MV-4-11 (cell line): ENCODE measurements at regions not wholly inside any gene's neighbourhood (a gene's known extent, or its start where the extent isn't known, plus 50 kb on each side); places are given as distances from the start of the nearest gene placed in this dataset.
"Not testable (repeated sequence)": the region's sequence is repeated elsewhere in the genome, so short reads cannot be mapped to it uniquely, and the experiment has no call there.

Experiments
- DNase-seq: peaks from one replicate; lab custom pipeline; 2025; lab: John Stamatoyannopoulos, UW

DNA sequence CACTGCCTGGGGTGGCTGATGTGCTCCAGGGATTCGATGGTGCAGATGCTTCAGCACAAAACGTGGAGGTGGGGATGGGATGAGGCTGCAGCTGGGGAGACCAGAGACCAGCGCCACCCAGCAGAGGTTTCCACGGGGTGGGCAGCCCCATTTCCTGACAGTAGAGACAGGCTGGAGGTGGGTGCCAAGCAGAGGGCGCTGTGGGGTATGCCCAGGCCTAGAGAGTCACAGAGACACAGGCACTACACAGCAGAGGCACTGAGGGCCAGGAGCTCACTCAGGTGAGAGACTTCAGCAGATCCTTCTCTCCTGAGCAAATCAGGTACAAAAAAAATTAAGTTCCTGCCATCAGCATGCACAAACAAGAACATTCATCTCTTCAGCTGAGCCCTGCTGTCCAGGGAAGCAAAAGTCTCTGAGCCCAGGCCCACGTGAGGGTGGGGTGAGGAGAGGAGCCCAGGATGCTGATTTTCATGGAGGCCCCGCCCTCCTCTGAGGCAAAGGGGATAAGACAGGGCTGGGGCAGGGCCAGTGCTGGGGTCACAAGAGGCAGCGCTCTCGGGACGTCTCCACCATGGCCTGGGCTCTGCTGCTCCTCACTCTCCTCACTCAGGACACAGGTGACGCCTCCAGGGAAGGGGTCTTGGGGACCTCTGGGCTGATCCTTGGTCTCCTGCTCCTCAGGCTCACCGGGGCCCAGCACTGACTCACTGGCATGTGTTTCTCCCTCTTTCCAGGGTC, 53.1 kb downstream of the GGTLC2 start:
- no peak for DNase-seq

DNA sequence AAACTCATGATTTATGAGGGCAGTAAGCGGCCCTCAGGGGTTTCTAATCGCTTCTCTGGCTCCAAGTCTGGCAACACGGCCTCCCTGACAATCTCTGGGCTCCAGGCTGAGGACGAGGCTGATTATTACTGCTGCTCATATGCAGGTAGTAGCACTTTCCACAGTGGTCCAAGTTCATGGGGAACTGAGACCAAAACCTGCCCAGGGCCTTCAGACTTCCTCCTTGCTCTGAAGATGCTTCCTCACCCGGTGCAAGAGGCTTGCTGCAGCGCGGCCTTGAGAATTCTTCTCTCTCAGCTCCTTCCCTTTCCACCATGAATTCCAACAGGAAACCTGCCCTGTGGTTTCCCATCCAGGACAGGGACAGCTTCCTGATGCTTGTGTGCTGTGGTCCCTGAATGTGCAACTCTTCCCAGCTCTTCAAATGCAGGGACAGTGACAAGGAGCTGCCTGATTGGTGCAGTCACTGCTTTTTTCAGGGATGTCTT, 53.9 kb downstream of the GGTLC2 start:
- DNase-seq = peak; percentile 45

DNA sequence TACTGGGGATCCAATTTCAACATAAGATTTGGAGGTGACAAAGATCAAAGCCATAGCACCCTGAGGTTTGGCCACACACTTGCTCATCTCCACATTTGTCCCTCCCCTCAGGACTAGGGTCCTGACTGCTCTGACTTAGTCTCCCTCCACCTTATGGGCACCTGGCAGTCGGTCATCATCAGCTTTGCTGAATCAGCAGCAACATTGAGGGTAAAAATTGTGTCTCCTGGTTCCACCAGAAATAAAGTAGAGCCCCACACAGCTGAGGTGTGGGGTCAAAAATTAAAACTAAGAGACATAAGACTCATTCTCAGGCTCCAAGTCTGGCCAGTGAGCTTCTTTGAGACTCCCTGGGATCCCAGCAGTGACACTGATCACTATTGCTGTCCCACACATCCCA, 56.2 kb downstream of the GGTLC2 start:
- DNase-seq = no peak

DNA sequence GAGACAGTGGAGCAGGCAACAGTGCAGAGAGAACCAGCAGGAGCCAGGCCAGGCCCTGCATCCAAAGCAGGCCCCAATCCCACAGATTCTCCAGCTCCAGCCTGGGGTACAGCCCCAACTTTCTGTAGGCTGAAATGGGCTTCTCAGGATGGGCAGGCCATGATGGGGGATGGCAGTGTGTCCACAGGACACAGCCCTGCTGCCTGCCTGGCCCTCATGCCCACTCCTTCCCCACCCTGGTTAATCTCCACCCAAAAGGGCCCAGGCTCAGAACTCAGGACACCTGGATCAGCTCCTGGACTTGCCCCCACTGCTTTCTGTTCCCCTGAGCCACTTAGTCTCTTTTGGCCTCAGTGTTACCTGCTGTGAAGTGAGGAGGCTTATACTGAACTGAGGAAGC, 57.1 kb downstream of the GGTLC2 start:
- not testable (repeated sequence) for DNase-seq

DNA sequence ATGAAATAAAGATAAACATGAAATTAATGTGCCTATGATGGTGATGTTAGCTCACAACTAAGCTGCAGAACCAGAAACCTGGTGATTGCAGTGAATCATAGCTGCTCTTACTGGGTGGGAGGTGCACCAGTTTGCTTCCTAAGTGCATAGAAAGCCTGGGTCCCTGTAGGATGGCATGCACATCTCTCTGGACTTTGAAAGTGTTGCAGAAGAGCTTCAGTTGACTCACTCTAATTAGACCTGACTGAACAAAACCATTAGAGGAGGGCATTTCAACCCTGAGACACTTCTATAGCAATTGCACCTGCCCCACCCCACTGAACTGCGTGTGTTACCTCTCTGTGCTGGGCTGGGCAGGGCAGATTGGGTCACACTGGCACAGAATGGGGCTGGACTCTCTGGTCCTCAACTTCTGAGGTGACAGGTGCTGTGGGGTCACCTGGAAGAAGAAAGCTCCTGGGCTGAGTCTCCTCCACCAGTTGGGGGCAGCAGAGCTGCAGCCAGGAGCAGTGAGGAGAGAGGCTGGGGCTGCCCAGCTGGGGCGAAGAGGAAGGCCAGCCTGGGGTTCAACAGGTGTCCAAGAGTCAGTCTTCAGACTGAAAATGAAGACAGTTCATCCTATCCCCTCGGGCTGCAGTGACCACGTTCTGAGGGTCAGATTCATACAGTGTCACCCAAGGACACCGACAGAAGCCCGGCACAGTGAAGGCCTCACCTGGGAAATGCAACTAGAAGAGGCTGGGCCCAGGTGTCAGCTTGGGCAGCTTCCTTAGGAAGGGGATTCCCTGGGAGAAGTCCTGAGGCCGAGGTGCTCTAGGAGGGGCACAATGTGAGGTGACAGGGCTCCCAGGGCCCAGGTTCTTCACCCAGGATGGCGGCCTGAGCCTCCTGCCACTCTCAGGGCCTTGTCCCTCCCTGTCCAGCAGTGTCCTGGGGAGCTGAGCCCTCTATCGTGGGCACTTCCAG, 58.1 kb downstream of the GGTLC2 start:
- DNase-seq = peak; percentile 4

DNA sequence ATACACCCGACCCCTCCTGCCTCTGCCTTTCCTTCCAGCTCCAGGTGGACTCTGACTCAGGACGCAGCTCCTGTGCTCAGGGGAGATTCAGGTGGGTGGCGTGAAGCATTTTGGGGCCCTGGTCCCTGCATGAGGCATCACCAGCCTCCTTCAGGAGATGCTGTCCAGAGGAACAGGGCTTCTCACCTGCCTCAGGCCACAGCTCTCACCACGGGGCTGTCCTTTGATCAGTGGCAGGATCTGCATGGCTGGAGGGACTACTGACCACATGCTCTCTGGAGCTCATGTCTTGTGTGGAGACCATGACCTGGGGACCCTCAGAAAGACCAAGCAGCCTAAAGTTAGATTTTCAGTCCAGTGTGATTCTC, 58.8 kb downstream of the GGTLC2 start:
- DNase-seq = no peak

DNA sequence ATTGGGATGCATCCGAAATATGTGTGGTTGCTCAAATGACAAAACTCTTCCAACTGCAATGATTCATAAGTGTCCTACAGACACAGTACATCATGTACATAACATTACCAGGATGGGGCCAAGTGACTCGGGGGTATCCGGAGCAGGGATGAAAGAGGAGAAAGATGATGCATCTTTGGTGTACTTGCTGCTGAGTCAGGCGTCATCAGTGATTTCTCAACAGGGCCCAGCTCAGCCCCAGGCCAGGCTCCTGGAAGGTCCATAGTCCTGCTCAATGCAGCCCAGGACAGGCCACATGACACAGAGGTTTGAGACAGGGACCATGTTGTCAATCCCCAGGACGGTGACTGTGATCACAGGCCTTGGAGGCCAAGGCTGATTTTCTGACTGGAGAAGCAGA, 59.3 kb downstream of the GGTLC2 start:
- no peak for DNase-seq

DNA sequence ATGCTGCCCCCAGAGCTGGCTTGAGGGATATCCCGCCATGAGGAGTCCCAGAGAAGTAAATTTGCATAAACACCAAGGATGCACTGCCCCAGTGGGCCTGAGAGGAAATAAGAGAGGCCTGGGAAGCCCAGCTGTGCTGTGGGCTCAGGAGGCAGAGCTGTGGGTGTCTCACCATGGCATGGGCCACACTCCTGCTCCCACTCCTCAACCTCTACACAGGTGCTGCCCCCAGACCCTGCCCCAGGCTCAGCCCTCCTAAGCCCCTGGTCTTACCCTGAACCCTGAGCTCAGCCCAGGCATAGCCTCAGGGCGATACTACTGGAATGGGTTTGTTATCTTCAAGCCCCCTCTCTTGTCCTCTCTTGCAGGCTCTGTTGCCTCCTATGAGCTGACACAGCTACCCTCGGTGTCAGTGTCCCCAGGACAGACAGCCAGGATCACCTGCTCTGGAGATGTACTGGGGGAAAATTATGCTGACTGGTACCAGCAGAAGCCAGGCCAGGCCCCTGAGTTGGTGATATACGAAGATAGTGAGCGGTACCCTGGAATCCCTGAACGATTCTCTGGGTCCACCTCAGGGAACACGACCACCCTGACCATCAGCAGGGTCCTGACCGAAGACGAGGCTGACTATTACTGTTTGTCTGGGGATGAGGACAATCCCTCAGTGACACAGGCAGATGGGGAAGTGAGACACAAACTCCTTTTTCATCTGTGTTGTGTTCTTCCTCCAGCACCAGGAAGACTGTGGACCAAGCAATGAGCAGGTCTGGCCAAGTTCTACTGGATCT, 59.9 kb downstream of the GGTLC2 start:
- DNase-seq = no peak

DNA sequence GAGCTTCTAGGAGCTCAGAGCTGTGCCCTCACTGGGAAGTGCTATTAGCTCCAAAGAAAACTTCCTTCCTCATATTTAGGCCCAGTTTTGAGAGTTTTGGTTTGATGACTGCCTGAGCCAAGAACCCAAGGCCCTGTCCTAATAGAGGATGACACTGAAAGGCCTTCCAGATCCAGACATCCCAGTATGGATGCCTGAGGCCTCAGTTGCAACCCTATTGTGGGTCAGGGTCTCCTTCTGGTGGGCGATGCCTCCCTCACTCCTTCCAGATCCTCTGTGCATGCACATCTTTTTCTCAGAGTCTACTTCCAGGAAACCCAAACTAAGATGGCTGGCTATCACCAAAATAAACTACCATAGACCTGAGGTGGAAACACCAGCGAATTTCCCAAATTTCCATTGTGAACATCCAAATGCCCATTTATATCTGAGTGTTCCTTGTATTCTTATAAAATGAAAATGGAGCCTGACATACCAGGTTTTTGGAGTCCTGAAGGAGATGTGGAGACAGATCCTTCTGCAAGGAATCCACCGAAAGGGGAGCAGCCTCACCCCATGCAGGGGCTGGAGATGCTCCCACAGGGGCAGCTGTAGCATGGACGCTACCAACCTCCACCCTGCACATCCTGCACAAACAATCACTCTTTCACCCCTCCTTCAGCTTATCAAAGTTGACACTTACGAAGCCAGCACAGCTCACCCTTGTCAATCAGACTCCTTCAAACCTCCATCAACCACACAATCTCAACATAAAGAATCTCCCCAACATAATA, 61.1 kb downstream of the GGTLC2 start:
- no peak for DNase-seq

DNA sequence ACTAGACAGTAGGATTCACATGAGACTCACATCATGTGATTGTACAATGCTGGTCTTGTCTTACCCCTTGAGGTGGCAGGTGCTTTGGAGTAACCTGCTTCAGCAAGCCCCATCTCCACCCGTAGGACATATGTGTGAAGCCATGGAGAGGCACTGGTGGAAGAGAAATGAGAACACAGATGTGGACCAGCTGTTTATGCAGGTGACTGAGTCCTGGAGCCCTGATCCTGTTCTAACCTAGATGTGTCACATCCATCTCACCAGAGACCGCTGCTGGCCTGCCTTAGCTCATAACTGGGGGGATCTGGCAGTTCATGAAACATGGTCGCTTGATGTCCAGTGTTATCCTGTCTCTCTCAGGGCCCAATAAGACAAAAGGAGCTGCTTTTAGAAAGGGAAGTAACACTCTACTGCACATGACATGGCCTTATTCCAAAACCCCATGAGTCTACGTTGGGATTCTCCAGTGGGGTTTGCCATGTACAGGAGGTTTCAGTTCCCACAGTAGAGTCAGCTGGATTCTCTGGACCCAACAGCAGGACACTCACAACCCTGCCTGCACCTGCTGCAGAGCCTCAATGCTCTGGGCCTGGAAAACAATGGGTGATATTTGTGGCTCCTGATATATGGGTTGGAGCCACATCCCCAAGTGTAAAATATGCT, 62.0 kb downstream of the GGTLC2 start:
- peak; percentile 35 for DNase-seq

DNA sequence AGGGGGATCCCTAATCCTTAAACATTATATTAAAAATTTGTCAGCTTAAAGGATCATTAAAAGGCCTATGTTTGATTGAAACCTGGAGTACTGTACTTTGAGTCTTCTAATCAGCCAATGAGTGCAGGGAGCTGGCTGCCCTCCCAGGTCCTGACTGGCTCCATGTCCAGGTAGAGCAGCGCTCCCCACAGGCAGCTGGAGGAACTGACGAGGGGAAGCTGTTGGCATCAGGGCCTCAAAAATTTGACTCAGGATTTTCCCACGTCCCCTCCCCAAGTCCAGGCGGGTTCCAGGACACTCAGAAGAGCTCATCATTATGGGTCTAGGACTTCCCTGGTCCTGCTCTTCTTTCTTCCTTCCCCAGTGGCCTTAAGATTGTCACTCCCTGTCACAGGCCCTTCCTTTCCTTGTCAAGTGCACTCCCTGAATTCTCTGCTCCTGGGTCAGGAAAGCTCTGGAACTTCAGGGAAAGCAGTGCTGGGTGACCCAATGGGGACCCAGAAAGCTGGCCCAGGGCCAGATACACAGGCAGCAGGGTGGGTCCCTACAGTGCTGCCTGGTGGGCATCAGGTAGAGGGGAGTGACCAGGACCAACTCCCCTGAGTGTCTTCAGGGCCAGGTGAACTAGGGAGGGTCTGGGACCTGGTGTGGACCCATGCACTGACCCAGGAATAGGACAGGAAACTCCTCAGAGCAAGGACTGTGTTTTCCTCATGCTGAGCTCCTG, 65.5 kb downstream of the GGTLC2 start:
- DNase-seq = no peak

DNA sequence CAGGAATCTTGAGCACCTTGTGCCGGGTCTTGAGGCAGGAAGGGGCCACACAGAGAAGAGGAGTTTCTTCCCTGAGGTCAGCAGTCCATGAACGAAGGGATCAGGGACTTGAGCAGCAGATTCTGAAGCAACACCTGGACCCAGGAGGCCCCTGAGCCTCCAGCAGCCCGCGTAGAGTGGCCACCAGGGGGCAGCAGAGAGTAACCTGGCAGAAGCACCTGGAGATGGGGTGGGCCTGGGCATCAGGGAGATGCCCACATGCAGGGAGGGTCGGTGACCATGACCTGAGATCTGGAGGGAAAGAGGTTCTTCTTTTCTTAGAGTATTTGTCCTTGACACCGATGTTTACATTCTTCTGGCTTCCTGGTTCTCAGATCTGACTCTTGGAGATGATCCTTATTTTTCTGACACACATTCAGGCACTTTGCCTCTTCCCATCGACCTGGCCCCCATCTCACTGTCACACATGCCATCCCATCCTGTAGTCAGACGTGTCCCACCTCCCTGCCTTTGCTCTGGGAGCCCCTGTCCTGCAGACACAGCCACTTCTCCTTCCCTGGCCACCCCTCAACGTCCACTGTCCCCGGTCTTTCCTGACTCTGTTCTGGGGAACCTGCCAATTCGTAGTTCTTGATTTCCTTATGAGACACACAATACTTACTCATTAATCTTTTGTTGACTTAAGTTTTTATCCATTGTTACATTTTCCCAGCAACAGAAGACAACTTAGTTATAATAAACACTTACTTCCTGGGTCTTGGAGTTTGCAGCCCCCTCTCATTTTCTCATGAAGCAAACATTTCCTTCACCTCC, 66.5 kb downstream of the GGTLC2 start:
- no peak for DNase-seq

DNA sequence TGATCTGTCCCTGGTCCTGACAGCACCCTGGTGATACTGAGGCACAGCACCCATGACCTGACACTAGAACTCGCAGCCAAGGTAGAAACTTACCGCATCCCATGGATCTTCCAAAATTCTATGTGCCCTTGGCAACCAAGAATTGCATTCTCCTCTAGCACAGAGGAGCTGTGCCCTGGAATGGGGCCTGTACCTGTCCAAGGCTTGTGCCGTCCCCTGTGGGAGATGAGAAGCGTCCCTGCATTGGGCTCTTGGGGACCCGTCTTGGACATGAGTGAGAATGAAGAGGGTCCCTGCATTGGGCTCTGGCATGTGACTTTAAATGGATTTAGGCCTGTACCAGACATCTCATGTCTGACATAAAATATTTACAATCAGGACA, 67.1 kb downstream of the GGTLC2 start:
- no peak for DNase-seq

DNA sequence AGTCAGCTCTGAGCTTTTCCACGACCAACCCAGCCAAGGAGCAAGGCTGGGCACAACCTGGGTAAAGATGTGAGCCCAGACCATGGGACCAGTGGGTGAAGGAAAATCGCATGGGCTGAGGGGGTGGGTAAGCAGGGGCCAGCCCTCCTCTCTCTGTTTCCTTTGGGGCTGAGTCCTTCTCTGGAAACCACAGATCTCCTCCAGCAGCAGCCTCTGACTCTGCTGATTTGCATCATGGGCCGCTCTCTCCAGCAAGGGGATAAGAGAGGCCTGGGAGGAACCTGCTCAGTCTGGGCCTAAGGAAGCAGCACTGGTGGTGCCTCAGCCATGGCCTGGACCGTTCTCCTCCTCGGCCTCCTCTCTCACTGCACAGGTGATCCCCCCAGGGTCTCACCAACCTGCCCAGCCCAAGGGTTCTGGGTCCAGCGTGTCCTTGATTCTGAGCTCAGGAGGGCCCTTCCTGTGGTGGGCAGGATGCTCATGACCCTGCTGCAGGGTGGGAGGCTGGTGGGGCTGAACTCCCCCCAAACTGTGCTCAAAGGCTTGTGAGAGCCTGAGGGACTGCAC, 67.8 kb downstream of the GGTLC2 start:
- DNase-seq = no peak

DNA sequence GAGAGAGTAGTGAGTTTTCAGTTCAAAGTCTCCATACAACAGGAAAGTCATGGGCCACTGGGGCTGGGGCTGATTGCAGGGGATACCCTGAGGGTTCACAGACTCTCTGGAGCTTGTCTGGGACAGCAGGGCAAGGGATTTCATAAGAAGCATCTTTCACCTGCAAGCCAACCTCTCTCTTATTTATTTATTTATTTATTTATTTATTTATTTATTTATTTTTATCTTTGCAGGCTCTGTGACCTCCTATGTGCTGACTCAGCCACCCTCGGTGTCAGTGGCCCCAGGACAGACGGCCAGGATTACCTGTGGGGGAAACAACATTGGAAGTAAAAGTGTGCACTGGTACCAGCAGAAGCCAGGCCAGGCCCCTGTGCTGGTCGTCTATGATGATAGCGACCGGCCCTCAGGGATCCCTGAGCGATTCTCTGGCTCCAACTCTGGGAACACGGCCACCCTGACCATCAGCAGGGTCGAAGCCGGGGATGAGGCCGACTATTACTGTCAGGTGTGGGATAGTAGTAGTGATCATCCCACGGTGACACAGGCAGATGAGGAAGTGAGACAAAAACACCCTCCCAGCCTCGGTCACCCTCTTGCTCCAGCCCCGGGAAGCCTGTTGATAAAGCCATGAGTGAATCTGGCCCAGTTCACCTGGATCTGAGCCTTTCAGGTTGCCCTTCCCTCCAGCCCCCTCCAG, 68.4 kb downstream of the GGTLC2 start:
- DNase-seq = peak; percentile 30

DNA sequence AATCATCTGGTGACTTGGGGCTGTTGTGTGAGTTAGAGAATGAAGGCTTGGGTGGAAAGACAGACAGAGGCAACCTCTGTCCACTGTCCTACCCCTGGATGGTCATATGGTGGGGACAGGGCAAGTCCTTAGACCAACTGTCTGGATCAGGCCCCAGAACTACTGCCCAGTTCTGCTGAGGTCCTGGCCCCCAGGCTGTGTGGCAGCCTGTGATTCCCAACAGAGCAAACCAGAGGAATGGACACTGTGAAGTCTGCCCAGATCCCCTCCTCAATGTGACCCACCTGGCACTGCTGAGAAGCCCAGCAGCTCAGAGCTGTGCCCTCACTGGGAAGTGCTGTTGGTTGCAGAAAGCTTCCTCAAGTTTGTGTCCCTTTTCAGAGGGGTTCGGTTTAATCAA, 69.0 kb downstream of the GGTLC2 start:
- DNase-seq = no peak

DNA sequence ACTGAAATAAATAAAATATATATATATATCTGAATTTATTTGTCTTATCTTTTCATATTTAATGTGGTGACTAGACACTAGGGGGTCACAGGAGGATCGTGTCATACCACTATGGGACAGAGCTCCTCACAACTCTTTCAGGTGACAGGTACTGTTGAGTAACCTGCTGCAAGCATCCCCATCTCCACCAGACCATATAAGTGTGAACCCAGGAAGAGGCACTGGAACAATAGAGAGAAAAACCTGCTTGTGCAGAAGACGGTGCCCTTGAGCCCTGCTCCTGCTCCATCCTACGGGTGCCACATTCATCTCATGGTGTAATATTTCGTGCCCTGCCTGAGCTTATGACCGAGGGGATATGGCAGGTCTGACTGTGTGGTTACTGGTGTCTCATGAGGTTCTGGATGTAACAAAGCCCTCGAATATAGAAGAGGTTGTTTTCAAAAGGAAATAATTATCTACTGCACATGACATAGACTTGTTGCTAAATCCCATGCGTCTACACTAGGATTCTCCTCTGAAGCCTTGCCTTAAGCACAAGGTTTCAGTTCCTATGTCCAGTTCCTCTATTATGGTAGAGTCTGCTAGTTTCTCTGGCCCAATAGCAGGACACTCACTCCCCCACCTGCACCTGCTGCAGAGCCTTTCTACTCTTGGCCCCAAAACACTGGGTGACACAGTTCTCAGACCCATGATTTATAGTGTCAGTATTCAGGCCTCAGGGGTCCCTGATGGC, 70.4 kb downstream of the GGTLC2 start:
- DNase-seq = peak; percentile 99
